NCI-H2081 (cell line): ENCODE measurements at regions not wholly inside any gene's neighbourhood (a gene's known extent, or its start where the extent isn't known, plus 50 kb on each side); places are given as distances from the start of the nearest gene placed in this dataset.
A peak's percentile ranks its signal among the peaks of the same experiment; 100 is the strongest.

Experiments used
- DNase-seq, 2 experiments: peaks; one replicate each; lab custom pipeline; 2025; lab: John Stamatoyannopoulos, UW

- DNase-seq = no peak
These were observed 1181.8 kb downstream of the SORCS1 start for GRCh38 chr10:105982735-105983134.

- DNase-seq = no peak
These were observed 1182.8 kb downstream of the SORCS1 start for GRCh38 chr10:105981679-105982078.

- no peak for DNase-seq
These were observed 1189.6 kb downstream of the SORCS1 start for GRCh38 chr10:105974803-105975456.

GRCh38 chr10:105973902-105974301, 1190.6 kb downstream of the SORCS1 start:
- no peak for DNase-seq

GRCh38 chr10:105973360-105973759, 1191.1 kb downstream of the SORCS1 start:
- DNase-seq = peak in 1 of 2 experiments; percentile 29

- DNase-seq = no peak
These were observed 1193.0 kb downstream of the SORCS1 start for GRCh38 chr10:105971460-105971859.

- no peak for DNase-seq
These were observed 1194.6 kb downstream of the SORCS1 start for GRCh38 chr10:105969884-105970377.

GRCh38 chr10:105968666-105969065, 1195.8 kb downstream of the SORCS1 start:
- no peak for DNase-seq

GRCh38 chr10:105967256-105967655, 1197.2 kb downstream of the SORCS1 start:
- no peak for DNase-seq

- DNase-seq = no peak
These were observed 1199.4 kb downstream of the SORCS1 start for GRCh38 chr10:105965141-105965540.

GRCh38 chr10:105964009-105964408, 1200.5 kb downstream of the SORCS1 start:
- no peak for DNase-seq

- peak in 1 of 2 experiments; percentile 42 for DNase-seq
These were observed 1201.1 kb downstream of the SORCS1 start for GRCh38 chr10:105963334-105963884.

GRCh38 chr10:105956550-105956949, 1208.0 kb downstream of the SORCS1 start:
- no peak for DNase-seq

- DNase-seq = no peak
These were observed 1210.6 kb downstream of the SORCS1 start for GRCh38 chr10:105953861-105954260.

GRCh38 chr10:105953056-105953455, 1211.5 kb downstream of the SORCS1 start:
- no peak for DNase-seq

- DNase-seq = peak in 1 of 2 experiments; percentile 0
These were observed 1212.4 kb downstream of the SORCS1 start for GRCh38 chr10:105952153-105952552.

- DNase-seq = peak in 1 of 2 experiments; percentile 2
These were observed 1214.1 kb downstream of the SORCS1 start for GRCh38 chr10:105950410-105950809.

GRCh38 chr10:105949721-105950120, 1214.8 kb downstream of the SORCS1 start:
- no peak for DNase-seq

GRCh38 chr10:105925045-105925785, 1239.3 kb downstream of the SORCS1 start:
- DNase-seq = no peak

- DNase-seq = no peak
These were observed 1243.2 kb downstream of the SORCS1 start for GRCh38 chr10:105921348-105921747.

GRCh38 chr10:105914432-105914831, 1250.1 kb downstream of the SORCS1 start:
- no peak for DNase-seq

GRCh38 chr10:105908701-105909100, 1255.8 kb downstream of the SORCS1 start:
- DNase-seq = no peak

GRCh38 chr10:105885495-105885894, 1244.4 kb downstream of the SORCS3 start:
- DNase-seq = no peak
